ENCODE measurements at regions not wholly inside any gene's neighbourhood (a gene's known extent, or its start where the extent isn't known, plus 50 kb on each side); places are given as distances from the start of the nearest gene placed in this dataset.

- TF ChIP-seq CTCF (conservative IDR thresholded peaks at IDR 0.05 in 1 of 2, IDR thresholded peaks at IDR 0.05 in 1 of 2; ENCODE audit: low read depth in 1 of 2, low read length in 2 of 2) (no peak), EZH2 (IDR thresholded peaks at IDR 0.05; ENCODE audit: low read length, missing control alignments) (no peak)
- H3K9me3 ChIP-seq (ENCODE audit: control insufficient read depth, insufficient read depth, low read depth, low read length) = no peaks in the 10 kb centered on the region
- DNase-seq (ENCODE audit: low read depth in 2 of 2) = no peak
- H3K9ac ChIP-seq (ENCODE audit: insufficient read depth, low read length) = no peak overlapping the region
- no peak overlapping the region for H3K27ac ChIP-seq (ENCODE audit: insufficient read depth, low read length)
- H3K27me3 ChIP-seq (ENCODE audit: control insufficient read depth, insufficient read depth, low read length) = no peaks in the 10 kb centered on the region
- no peaks in the 10 kb centered on the region for H4K20me1 ChIP-seq (ENCODE audit: control insufficient read depth, extremely low read depth, insufficient read depth, low read length)
- H3K36me3 ChIP-seq (ENCODE audit: control insufficient read depth, insufficient read depth, low read length) = no peaks in the 10 kb centered on the region
- no peak overlapping the region for H2AFZ ChIP-seq (ENCODE audit: low read length)
- no peaks in the 10 kb centered on the region for H3K4me1 ChIP-seq (ENCODE audit: control insufficient read depth, extremely low read depth, insufficient read depth, low read length)
- H3K4me3 ChIP-seq (replicated peaks in 1 of 4; ENCODE audit: control extremely low read depth in 1 of 4, insufficient read depth in 1 of 4, low read depth in 3 of 4, low read length in 4 of 4) = no peak overlapping the region
- H3K4me2 ChIP-seq (ENCODE audit: extremely low read depth, insufficient read depth, low read length) = no peak overlapping the region
- no peaks in the 10 kb centered on the region for H3K79me2 ChIP-seq (ENCODE audit: control insufficient read depth, insufficient read depth, low read length)
These were observed 146.5 kb downstream of the ALOX5 start for GRCh38 chr10:45520476-45520875.

GRCh38 chr10:45518741-45519140 is 144.7 kb downstream of the ALOX5 start:
- Histone ChIP-seq H3K79me2 (ENCODE audit: control insufficient read depth, insufficient read depth, low read length) (no peaks in the 10 kb centered on the region), H3K27me3 (ENCODE audit: control insufficient read depth, insufficient read depth, low read length) (no peaks in the 10 kb centered on the region), H2AFZ (ENCODE audit: low read length) (no peak overlapping the region), H4K20me1 (ENCODE audit: control insufficient read depth, extremely low read depth, insufficient read depth, low read length) (no peaks in the 10 kb centered on the region), H3K27ac (ENCODE audit: insufficient read depth, low read length) (no peak overlapping the region), H3K9me3 (ENCODE audit: control insufficient read depth, insufficient read depth, low read depth, low read length) (no peaks in the 10 kb centered on the region), H3K36me3 (ENCODE audit: control insufficient read depth, insufficient read depth, low read length) (no peaks in the 10 kb centered on the region), H3K4me3 (replicated peaks in 1 of 4; ENCODE audit: control extremely low read depth in 1 of 4, insufficient read depth in 1 of 4, low read depth in 3 of 4, low read length in 4 of 4) (no peak overlapping the region), H3K9ac (ENCODE audit: insufficient read depth, low read length) (no peak overlapping the region), H3K4me2 (ENCODE audit: extremely low read depth, insufficient read depth, low read length) (no peak overlapping the region), H3K4me1 (ENCODE audit: control insufficient read depth, extremely low read depth, insufficient read depth, low read length) (peaks cover 5% of the 10 kb centered on the region)
- no peak for DNase-seq (ENCODE audit: low read depth in 2 of 2)
- TF ChIP-seq CTCF (conservative IDR thresholded peaks at IDR 0.05 in 1 of 2, IDR thresholded peaks at IDR 0.05 in 1 of 2; ENCODE audit: low read depth in 1 of 2, low read length in 2 of 2) (no peak), EZH2 (IDR thresholded peaks at IDR 0.05; ENCODE audit: low read length, missing control alignments) (no peak)

- no peak overlapping the region for H2AFZ ChIP-seq (ENCODE audit: low read length)
- H3K4me2 ChIP-seq (ENCODE audit: extremely low read depth, insufficient read depth, low read length) = no peak overlapping the region
- no peak for DNase-seq (ENCODE audit: low read depth in 2 of 2)
- H3K4me3 ChIP-seq (replicated peaks in 1 of 4; ENCODE audit: control extremely low read depth in 1 of 4, insufficient read depth in 1 of 4, low read depth in 3 of 4, low read length in 4 of 4) = no peak overlapping the region
- H3K9me3 ChIP-seq (ENCODE audit: control insufficient read depth, insufficient read depth, low read depth, low read length) = no peaks in the 10 kb centered on the region
- no peaks in the 10 kb centered on the region for H4K20me1 ChIP-seq (ENCODE audit: control insufficient read depth, extremely low read depth, insufficient read depth, low read length)
- no peak overlapping the region for H3K27ac ChIP-seq (ENCODE audit: insufficient read depth, low read length)
- no peaks in the 10 kb centered on the region for H3K79me2 ChIP-seq (ENCODE audit: control insufficient read depth, insufficient read depth, low read length)
- H3K36me3 ChIP-seq (ENCODE audit: control insufficient read depth, insufficient read depth, low read length) = no peaks in the 10 kb centered on the region
- TF ChIP-seq EZH2 (IDR thresholded peaks at IDR 0.05; ENCODE audit: low read length, missing control alignments) (no peak), CTCF (conservative IDR thresholded peaks at IDR 0.05 in 1 of 2, IDR thresholded peaks at IDR 0.05 in 1 of 2; ENCODE audit: low read depth in 1 of 2, low read length in 2 of 2) (no peak)
- peaks cover 5% of the 10 kb centered on the region for H3K4me1 ChIP-seq (ENCODE audit: control insufficient read depth, extremely low read depth, insufficient read depth, low read length)
- no peaks in the 10 kb centered on the region for H3K27me3 ChIP-seq (ENCODE audit: control insufficient read depth, insufficient read depth, low read length)
- H3K9ac ChIP-seq (ENCODE audit: insufficient read depth, low read length) = no peak overlapping the region
These were observed 141.6 kb downstream of the ALOX5 start for GRCh38 chr10:45515630-45516029.

Data from fibroblast of lung (primary cell).